Body of pancreas (tissue), 4 donors: ENCODE measurements at regions not wholly inside any gene's neighbourhood (a gene's known extent, or its start where the extent isn't known, plus 50 kb on each side); places are given as distances from the start of the nearest gene placed in this dataset.

Experiments
- POLR2A ChIP-seq, 3 donors: fragments of 450-650 bp; IDR thresholded peaks; one replicate each; pipeline ENCODE4 v1.6.1; 2016; ENCODE audit warnings: antibody characterized with exemption in 3 of 3, mild to moderate bottlenecking in 2 of 3
- TF ChIP-seq, protein P1 (sequence below), 7 experiments: fragments of 450-650 bp in 4 of 7; fragments of 200-600 bp in 3 of 7; sonication (generic) in 3 of 7; IDR thresholded peaks; one replicate each; pipeline ENCODE4 v1.5.1; 2016 to 2019; ENCODE audit warnings: antibody characterized with exemption in 7 of 7

DNA sequence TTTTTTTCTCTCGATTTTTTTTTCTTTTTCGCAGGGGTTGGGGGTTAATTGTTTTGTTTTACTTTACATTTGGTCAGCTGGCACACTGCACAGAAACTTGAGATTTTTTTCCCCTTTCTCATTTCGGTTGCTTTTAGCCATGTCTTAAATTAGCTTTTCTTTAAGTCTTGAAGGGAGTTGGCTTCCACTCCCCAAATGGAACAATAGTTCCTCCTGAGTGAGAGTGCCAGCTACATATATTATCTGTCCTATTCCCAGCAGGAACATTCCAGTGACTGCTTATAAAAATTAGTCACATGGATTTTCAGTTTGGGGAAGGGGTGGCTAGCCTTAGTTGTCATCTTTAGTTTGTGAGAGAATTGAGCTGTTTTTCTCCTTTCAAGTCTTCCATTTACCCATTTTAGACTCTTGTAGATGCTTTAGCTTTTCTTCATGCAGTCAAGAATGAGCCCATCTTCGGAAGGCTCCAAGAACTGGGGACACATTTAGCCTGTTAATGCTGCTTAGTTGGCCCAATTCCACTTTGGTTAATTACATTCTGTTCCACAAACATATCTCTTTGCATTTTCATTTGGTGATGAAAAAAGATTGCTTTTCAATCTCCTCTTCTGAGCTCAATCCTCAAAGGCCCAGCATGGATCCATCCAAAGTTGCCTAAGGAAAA, 510.1 kb upstream of the CXADR start:
- TF ChIP-seq, protein P1, sequence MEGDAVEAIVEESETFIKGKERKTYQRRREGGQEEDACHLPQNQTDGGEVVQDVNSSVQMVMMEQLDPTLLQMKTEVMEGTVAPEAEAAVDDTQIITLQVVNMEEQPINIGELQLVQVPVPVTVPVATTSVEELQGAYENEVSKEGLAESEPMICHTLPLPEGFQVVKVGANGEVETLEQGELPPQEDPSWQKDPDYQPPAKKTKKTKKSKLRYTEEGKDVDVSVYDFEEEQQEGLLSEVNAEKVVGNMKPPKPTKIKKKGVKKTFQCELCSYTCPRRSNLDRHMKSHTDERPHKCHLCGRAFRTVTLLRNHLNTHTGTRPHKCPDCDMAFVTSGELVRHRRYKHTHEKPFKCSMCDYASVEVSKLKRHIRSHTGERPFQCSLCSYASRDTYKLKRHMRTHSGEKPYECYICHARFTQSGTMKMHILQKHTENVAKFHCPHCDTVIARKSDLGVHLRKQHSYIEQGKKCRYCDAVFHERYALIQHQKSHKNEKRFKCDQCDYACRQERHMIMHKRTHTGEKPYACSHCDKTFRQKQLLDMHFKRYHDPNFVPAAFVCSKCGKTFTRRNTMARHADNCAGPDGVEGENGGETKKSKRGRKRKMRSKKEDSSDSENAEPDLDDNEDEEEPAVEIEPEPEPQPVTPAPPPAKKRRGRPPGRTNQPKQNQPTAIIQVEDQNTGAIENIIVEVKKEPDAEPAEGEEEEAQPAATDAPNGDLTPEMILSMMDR (IDR thresholded peaks at IDR 0.05): no peak
- no peak for TF ChIP-seq POLR2A (IDR thresholded peaks at IDR 0.05)
